Esophagus squamous epithelium (tissue), 5 donors: ENCODE measurements at regions not wholly inside any gene's neighbourhood (a gene's known extent, or its start where the extent isn't known, plus 50 kb on each side); places are given as distances from the start of the nearest gene placed in this dataset.

Experiments used
- DNase-seq: peaks from one replicate; lab custom pipeline; 2025; lab: John Stamatoyannopoulos, UW
- H3K27ac ChIP-seq, 4 donors: fragments of 200-600 bp; sonication (generic); one replicate each; pipeline ENCODE4 v1.5.1; 2016 to 2019; ENCODE audit warnings: mild to moderate bottlenecking in 1 of 4
- H3K27me3 ChIP-seq, 4 donors: fragments of 200-600 bp; sonication (generic); 1 replicate in 3 of 4; 2 replicates in 1 of 4; pipeline versions ENCODE4 v1.5.1 to v1.6.0; 2017 to 2021; ENCODE audit warnings: antibody characterized with exemption in 1 of 4
- H3K36me3 ChIP-seq, 3 donors: fragments of 200-600 bp; sonication (generic); one replicate each; pipeline ENCODE4 v1.5.1; 2016 to 2019
- H3K4me1 ChIP-seq, 3 donors: fragments of 200-600 bp; sonication (generic); one replicate each; pipeline ENCODE4 v1.5.1; 2017 to 2019
- H3K4me3 ChIP-seq, 4 donors: fragments of 200-600 bp; sonication (generic); 1 replicate in 3 of 4; 2 replicates in 1 of 4; pipeline ENCODE4 v1.5.1; 2016 to 2019; ENCODE audit warnings: mild to moderate bottlenecking in 2 of 4, moderate library complexity in 1 of 4
- H3K9me3 ChIP-seq, 3 donors: fragments of 200-600 bp; sonication (generic); one replicate each; pipeline ENCODE4 v1.5.1; 2016 to 2019
- CTCF ChIP-seq, 6 experiments: fragments of 450-650 bp in 4 of 6; fragments of 200-600 bp in 2 of 6; sonication (generic) in 2 of 6; IDR thresholded peaks; one replicate each; pipeline ENCODE4 v1.5.1; 2016 to 2019; ENCODE audit warnings: antibody characterized with exemption in 6 of 6, mild to moderate bottlenecking in 4 of 6, moderate library complexity in 4 of 6
- POLR2A ChIP-seq, 4 donors: fragments of 450-650 bp; IDR thresholded peaks; one replicate each; pipeline ENCODE4 v1.6.1; 2017; ENCODE audit warnings: antibody characterized with exemption in 4 of 4, mild to moderate bottlenecking in 4 of 4, moderate library complexity in 3 of 4
- WGBS, 2 donors: methylation state at CpG; one replicate each; pipeline ENCODE4 v1.1.5; 2018; 5-methylcytosine and 5-hydroxymethylcytosine counted together
- intact Hi-C: fragments of 100-400 bp; cut with DNase I; formaldehyde crosslinking; loops from one replicate; pipeline ENCODE4 v1.15.0; 2022
- donor health status: DM: yes; HTN: yes; CAD: no.

GRCh38 chr2:236888794-236889780, 196.6 kb upstream of the COPS8 start:
- 77 to 87% methylated on average over 23 to 24 of the region's 24 CpGs for WGBS, 2 donors
- H3K4me3 ChIP-seq = no peak overlapping the region
- H3K9me3 ChIP-seq = no peaks in the 10 kb centered on the region
- intact Hi-C loops = no loop called here
- H3K27me3 ChIP-seq = no peaks in the 10 kb centered on the region
- peak overlapping the region in 3 of 4 donors; percentile 53 to 86 (median 78) for H3K27ac ChIP-seq
- DNase-seq = no peak
- no peaks in the 10 kb centered on the region for H3K36me3 ChIP-seq
- H3K4me1 ChIP-seq = peaks cover 0 to 18% (median 8%) of the 10 kb centered on the region in 3 donors
- TF ChIP-seq CTCF (IDR thresholded peaks at IDR 0.05) (no peak), POLR2A (IDR thresholded peaks at IDR 0.05) (no peak)

GRCh38 chr2:236889791-236890704, 195.6 kb upstream of the COPS8 start:
- no peak for DNase-seq
- WGBS, 2 donors = 91 to 92% methylated on average over 20 to 22 of the region's 22 CpGs

GRCh38 chr2:236892721-236893120, 193.0 kb upstream of the COPS8 start:
- no peak overlapping the region for H3K4me3 ChIP-seq
- no peak overlapping the region for H3K27ac ChIP-seq
- no peaks in the 10 kb centered on the region for H3K9me3 ChIP-seq
- no peaks in the 10 kb centered on the region for H3K36me3 ChIP-seq
- WGBS, 2 donors = 74 to 89% methylated on average over 7 of the region's 7 CpGs
- no peak for TF ChIP-seq CTCF (IDR thresholded peaks at IDR 0.05)
- no peak for TF ChIP-seq POLR2A (IDR thresholded peaks at IDR 0.05)
- H3K27me3 ChIP-seq = no peaks in the 10 kb centered on the region
- DNase-seq = no peak
- intact Hi-C loops = no loop called here
- peaks cover 0 to 10% (median 5%) of the 10 kb centered on the region in 3 donors for H3K4me1 ChIP-seq

More at GRCh38 chr2:236889791-236890704, 195.6 kb upstream of the COPS8 start:
- Histone ChIP-seq H3K36me3 (no peaks in the 10 kb centered on the region), H3K4me3 (no peak overlapping the region), H3K27ac (peak overlapping the region in 1 of 4 donors; percentile 29), H3K27me3 (no peaks in the 10 kb centered on the region), H3K4me1 (peaks cover 0 to 18% (median 8%) of the 10 kb centered on the region in 3 donors), H3K9me3 (no peaks in the 10 kb centered on the region)
- no peak for TF ChIP-seq CTCF (IDR thresholded peaks at IDR 0.05)
- no peak for TF ChIP-seq POLR2A (IDR thresholded peaks at IDR 0.05)
- intact Hi-C loops = no loop called here

GRCh38 chr2:236894791-236895190, 190.9 kb upstream of the COPS8 start:
- no peak overlapping the region for H3K4me3 ChIP-seq
- DNase-seq = no peak
- no peaks in the 10 kb centered on the region for H3K27me3 ChIP-seq
- H3K9me3 ChIP-seq = no peaks in the 10 kb centered on the region
- TF ChIP-seq POLR2A (IDR thresholded peaks at IDR 0.05) (no peak), CTCF (IDR thresholded peaks at IDR 0.05) (no peak)
- H3K27ac ChIP-seq = no peak overlapping the region
- 78 to 79% methylated on average over 6 of the region's 6 CpGs for WGBS, 2 donors
- no peaks in the 10 kb centered on the region for H3K4me1 ChIP-seq
- intact Hi-C loops = no loop called here
- no peaks in the 10 kb centered on the region for H3K36me3 ChIP-seq
